Stimulated activated memory B cell treated with anti-CD40 and anti-IgM and Interleukin-4, amounts not matched to agents 10 μg/mL and 1 μg/mL and 100 μg/mL, for 72 hours (primary cell): ENCODE measurements at regions not wholly inside any gene's neighbourhood (a gene's known extent, or its start where the extent isn't known, plus 50 kb on each side); places are given as distances from the start of the nearest gene placed in this dataset.

ENCODE experiments used
- ATAC-seq: fragments of 150-1000 bp; cut with Tn5 transposase; 2 replicates; pipeline ENCODE4 v1.10.0; 2021
- H3K27ac Mint-ChIP-seq: one replicate; pipeline ENCODE4 v1.8.0; 2022; ENCODE audit warnings: mild to moderate bottlenecking, mixed read lengths
- H3K27me3 Mint-ChIP-seq: one replicate; pipeline ENCODE4 v1.8.0; 2022; ENCODE audit warnings: mixed read lengths
- H3K36me3 Mint-ChIP-seq: one replicate; pipeline ENCODE4 v1.8.0; 2022; ENCODE audit warnings: mixed read lengths
- H3K4me1 Mint-ChIP-seq: one replicate; pipeline ENCODE4 v1.8.0; 2022; ENCODE audit warnings: mixed read lengths
- H3K4me3 Mint-ChIP-seq: one replicate; pipeline ENCODE4 v1.8.0; 2022; ENCODE audit warnings: mild to moderate bottlenecking, moderate library complexity, mixed read lengths
- H3K9me3 Mint-ChIP-seq: one replicate; pipeline ENCODE4 v1.8.0; 2022; ENCODE audit warnings: mixed read lengths

- no peak overlapping the region for H3K4me3 Mint-ChIP-seq
- no peaks in the 10 kb centered on the region for H3K36me3 Mint-ChIP-seq
- peaks cover 12% of the 10 kb centered on the region for H3K27me3 Mint-ChIP-seq
- no peak overlapping the region for H3K27ac Mint-ChIP-seq
- no peak for ATAC-seq
- H3K9me3 Mint-ChIP-seq, result peaks cover 28% of the 10 kb centered on the region
- no peaks in the 10 kb centered on the region for H3K4me1 Mint-ChIP-seq
Measured at GRCh38 chr6:165940366-165940765, 227.3 kb downstream of the TBXT start.

DNA sequence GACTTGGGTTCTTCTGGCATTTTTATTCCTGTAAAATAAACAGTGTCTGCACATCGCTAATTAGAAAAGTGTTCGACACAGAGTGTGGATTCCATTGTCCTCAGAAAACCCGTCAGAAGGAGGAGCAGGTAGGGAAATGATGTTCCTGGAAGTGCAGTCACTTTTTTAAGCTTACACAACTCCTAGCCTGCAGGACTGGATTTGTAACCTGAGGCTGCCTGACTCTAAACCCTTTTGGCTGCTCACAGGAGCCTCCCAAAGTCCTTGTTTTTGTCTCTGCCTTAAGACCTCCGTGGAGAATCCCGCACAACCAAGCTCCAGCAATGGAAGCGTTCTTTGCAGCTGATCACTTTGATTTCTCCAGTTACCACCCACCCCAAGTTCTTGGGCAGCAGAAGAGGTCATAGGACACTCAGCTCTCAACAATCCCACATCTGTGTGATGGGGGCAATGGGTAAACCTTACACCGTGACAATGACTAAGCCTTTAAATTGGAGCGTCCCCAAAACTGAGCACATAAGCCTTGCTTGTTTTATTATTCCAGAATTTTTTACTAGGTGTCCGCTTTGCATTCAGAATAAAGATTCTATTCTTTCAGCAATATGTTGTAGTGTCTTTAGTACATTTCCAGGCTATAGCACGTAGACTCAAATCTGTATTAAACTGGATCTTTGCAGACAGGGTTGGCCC is 227.9 kb downstream of the TBXT start:
- H3K27me3 Mint-ChIP-seq, result peaks cover 18% of the 10 kb centered on the region
- no peaks in the 10 kb centered on the region for H3K4me1 Mint-ChIP-seq
- H3K27ac Mint-ChIP-seq, result no peak overlapping the region
- no peak overlapping the region for H3K4me3 Mint-ChIP-seq
- no peaks in the 10 kb centered on the region for H3K36me3 Mint-ChIP-seq
- ATAC-seq, result no peak
- peaks cover 33% of the 10 kb centered on the region for H3K9me3 Mint-ChIP-seq

GRCh38 chr6:165939047-165939446 is 228.6 kb downstream of the TBXT start:
- ATAC-seq, result no peak
- Mint-ChIP-seq H3K27ac (no peak overlapping the region), H3K4me1 (no peaks in the 10 kb centered on the region), H3K9me3 (peaks cover 30% of the 10 kb centered on the region), H3K36me3 (no peaks in the 10 kb centered on the region), H3K27me3 (peaks cover 24% of the 10 kb centered on the region), H3K4me3 (no peak overlapping the region)

- peaks cover 22% of the 10 kb centered on the region for H3K9me3 Mint-ChIP-seq
- H3K27ac Mint-ChIP-seq, result no peak overlapping the region
- H3K27me3 Mint-ChIP-seq, result peaks cover 28% of the 10 kb centered on the region
- no peak for ATAC-seq
- H3K36me3 Mint-ChIP-seq, result no peaks in the 10 kb centered on the region
- no peak overlapping the region for H3K4me3 Mint-ChIP-seq
- H3K4me1 Mint-ChIP-seq, result no peaks in the 10 kb centered on the region
Measured at GRCh38 chr6:165937564-165938358, 229.9 kb downstream of the TBXT start.

- H3K27me3 Mint-ChIP-seq, result peaks cover 31% of the 10 kb centered on the region
- no peaks in the 10 kb centered on the region for H3K4me1 Mint-ChIP-seq
- no peak overlapping the region for H3K4me3 Mint-ChIP-seq
- no peak overlapping the region for H3K27ac Mint-ChIP-seq
- no peaks in the 10 kb centered on the region for H3K36me3 Mint-ChIP-seq
- ATAC-seq, result no peak
- H3K9me3 Mint-ChIP-seq, result peaks cover 15% of the 10 kb centered on the region
Measured at GRCh38 chr6:165936660-165937059, 231.0 kb downstream of the TBXT start.

DNA sequence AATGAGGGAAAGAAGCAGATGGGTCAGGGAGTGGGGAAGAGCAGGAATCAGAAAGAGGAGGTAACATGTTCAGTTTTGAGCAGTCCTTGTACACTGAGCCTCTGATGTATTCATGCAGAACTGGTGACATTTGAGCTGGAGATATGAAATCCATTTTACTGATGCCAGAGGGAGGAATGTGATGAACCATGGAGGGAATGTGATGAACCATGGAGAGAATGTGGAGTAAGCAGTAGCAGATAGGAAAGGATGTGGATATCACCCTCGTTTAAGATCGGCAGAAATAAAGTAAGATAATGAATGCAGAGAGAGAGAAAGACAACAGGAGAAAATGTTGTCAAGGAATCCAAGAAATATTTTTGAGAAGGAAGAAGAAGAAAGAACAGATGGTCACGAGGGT is 231.6 kb downstream of the TBXT start:
- H3K27me3 Mint-ChIP-seq, result peaks cover 31% of the 10 kb centered on the region
- H3K9me3 Mint-ChIP-seq, result peaks cover 12% of the 10 kb centered on the region
- no peak overlapping the region for H3K27ac Mint-ChIP-seq
- ATAC-seq, result no peak
- no peaks in the 10 kb centered on the region for H3K4me1 Mint-ChIP-seq
- no peak overlapping the region for H3K4me3 Mint-ChIP-seq
- no peaks in the 10 kb centered on the region for H3K36me3 Mint-ChIP-seq

GRCh38 chr6:165931675-165932074 is 236.0 kb downstream of the TBXT start:
- H3K27me3 Mint-ChIP-seq, result peaks cover 31% of the 10 kb centered on the region
- no peaks in the 10 kb centered on the region for H3K4me1 Mint-ChIP-seq
- H3K27ac Mint-ChIP-seq, result no peak overlapping the region
- no peaks in the 10 kb centered on the region for H3K36me3 Mint-ChIP-seq
- peaks cover 12% of the 10 kb centered on the region for H3K9me3 Mint-ChIP-seq
- no peak overlapping the region for H3K4me3 Mint-ChIP-seq
- no peak for ATAC-seq

GRCh38 chr6:165930668-165931214 is 236.9 kb downstream of the TBXT start:
- Mint-ChIP-seq H3K9me3 (peaks cover 6% of the 10 kb centered on the region), H3K27ac (no peak overlapping the region), H3K4me3 (no peak overlapping the region), H3K4me1 (no peaks in the 10 kb centered on the region), H3K36me3 (no peaks in the 10 kb centered on the region), H3K27me3 (peaks cover 22% of the 10 kb centered on the region)
- ATAC-seq, result no peak

- Mint-ChIP-seq H3K27me3 (peaks cover 11% of the 10 kb centered on the region), H3K9me3 (no peaks in the 10 kb centered on the region), H3K36me3 (no peaks in the 10 kb centered on the region), H3K4me1 (no peaks in the 10 kb centered on the region), H3K27ac (no peak overlapping the region), H3K4me3 (no peak overlapping the region)
- ATAC-seq, result peak; percentile 17
Measured at GRCh38 chr6:165929607-165930006, 238.0 kb downstream of the TBXT start.

DNA sequence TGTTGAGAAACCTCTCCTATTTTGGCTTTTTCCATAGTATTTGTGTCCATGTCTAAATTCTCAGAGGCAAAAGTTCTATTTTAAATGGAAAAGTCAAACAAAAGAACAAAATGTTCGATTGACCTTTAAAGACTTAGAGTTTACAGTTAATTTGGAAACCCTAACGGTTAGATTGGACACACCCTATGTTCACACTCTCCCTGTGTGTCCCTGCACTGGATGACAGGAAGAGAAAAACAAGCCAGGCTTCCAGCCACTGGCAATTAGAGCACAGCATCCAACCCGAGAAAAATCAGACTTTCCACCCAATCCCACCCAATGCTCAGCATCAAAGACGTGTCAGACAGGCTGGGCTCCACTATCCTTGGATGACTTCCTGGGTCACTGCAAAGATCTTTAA is 241.3 kb downstream of the TBXT start:
- H3K27me3 Mint-ChIP-seq, result peaks cover 8% of the 10 kb centered on the region
- H3K9me3 Mint-ChIP-seq, result no peaks in the 10 kb centered on the region
- ATAC-seq, result no peak
- no peak overlapping the region for H3K4me3 Mint-ChIP-seq
- no peak overlapping the region for H3K27ac Mint-ChIP-seq
- no peaks in the 10 kb centered on the region for H3K4me1 Mint-ChIP-seq
- H3K36me3 Mint-ChIP-seq, result no peaks in the 10 kb centered on the region

DNA sequence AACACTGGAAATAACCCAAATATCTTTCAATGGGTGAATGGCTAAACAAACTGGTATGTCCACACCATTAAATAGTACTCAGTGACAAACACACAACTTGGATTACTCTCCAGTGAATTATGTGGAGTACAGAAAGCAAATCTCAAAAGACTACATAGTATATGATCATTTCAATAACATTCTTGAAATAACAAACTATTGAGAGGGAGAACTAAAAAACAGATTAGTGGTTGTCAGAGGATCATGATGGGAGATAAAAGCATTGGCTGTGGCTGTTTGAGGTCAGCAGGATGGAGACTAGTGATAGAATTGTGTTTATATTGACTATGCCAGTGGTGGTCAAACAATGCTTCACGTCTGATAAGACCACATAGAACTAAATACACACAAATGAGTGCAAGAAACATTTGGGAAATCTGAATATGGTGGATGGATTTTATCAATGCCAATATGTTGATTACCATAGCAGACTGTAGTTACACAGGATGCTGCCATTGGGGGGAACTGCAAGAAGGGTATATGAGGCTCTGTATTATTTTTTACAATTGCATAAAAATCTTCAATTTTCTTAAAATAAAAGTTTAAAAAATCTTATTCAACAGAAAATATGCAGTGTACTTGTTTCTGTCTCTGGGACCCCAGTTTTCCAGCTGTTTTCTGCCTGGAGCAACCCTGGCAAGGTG is 242.0 kb downstream of the TBXT start:
- Mint-ChIP-seq H3K9me3 (no peaks in the 10 kb centered on the region), H3K4me1 (no peaks in the 10 kb centered on the region), H3K27me3 (peaks cover 16% of the 10 kb centered on the region), H3K27ac (no peak overlapping the region), H3K36me3 (no peaks in the 10 kb centered on the region), H3K4me3 (no peak overlapping the region)
- no peak for ATAC-seq

DNA sequence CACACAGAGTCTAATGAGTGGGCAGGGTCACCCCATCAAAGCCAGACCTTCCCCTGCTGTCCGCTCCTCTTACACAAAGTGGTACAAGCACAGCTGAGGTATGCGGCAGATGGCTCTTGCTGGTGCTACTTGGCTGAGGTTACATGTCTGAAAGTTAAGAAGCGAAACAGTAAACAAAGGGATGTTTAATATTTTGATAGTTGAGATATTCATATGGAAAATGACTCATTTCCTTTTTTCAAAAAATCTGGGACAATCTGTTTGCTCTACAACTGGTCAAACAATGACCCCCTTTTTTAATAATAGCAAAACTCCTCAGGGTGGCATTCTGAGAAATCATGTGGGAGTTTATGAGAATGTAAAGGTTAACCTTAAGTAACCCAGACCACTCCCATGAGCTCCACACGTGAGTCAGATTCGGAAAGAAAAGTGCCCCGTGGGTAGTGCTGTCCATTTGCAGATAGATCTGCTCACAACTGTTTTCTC is 245.3 kb downstream of the TBXT start:
- Mint-ChIP-seq H3K27me3 (peaks cover 21% of the 10 kb centered on the region), H3K4me3 (no peak overlapping the region), H3K36me3 (no peaks in the 10 kb centered on the region), H3K27ac (no peak overlapping the region), H3K4me1 (no peaks in the 10 kb centered on the region), H3K9me3 (no peaks in the 10 kb centered on the region)
- ATAC-seq, result no peak

- Mint-ChIP-seq H3K27me3 (peaks cover 21% of the 10 kb centered on the region), H3K36me3 (no peaks in the 10 kb centered on the region), H3K4me3 (no peak overlapping the region), H3K27ac (no peak overlapping the region), H3K9me3 (no peaks in the 10 kb centered on the region), H3K4me1 (no peaks in the 10 kb centered on the region)
- ATAC-seq, result no peak
Measured at GRCh38 chr6:165920896-165921671, 246.6 kb downstream of the TBXT start.

GRCh38 chr6:165917576-165917975 is 250.1 kb downstream of the TBXT start:
- H3K36me3 Mint-ChIP-seq, result no peaks in the 10 kb centered on the region
- no peak overlapping the region for H3K27ac Mint-ChIP-seq
- no peaks in the 10 kb centered on the region for H3K9me3 Mint-ChIP-seq
- H3K27me3 Mint-ChIP-seq, result peaks cover 21% of the 10 kb centered on the region
- H3K4me1 Mint-ChIP-seq, result no peaks in the 10 kb centered on the region
- no peak overlapping the region for H3K4me3 Mint-ChIP-seq
- ATAC-seq, result no peak
